CD14-positive monocyte (primary cell): ENCODE measurements at regions not wholly inside any gene's neighbourhood (a gene's known extent, or its start where the extent isn't known, plus 50 kb on each side); places are given as distances from the start of the nearest gene placed in this dataset.

Experiments used
- DNase-seq, 3 donors: peaks; one replicate each; pipeline ENCODE4 v3.0.0-alpha.2; 2011 to 2022
- H2AFZ ChIP-seq: 2 replicates; pipeline ENCODE4 v1.6.0; 2012; ENCODE audit warnings: mild to moderate bottlenecking, low read depth, low read length, inconsistent platforms; ENCODE audit not compliant: insufficient read depth, poor library complexity, severe bottlenecking
- H3K27ac ChIP-seq, 2 donors: 1 replicate in 1 of 2; 2 replicates in 1 of 2; pipeline ENCODE4 v1.5.1; 2012 to 2013; ENCODE audit warnings: low read length in 2 of 2, control low read depth in 1 of 2, inconsistent platforms in 1 of 2, low read depth in 1 of 2, mild to moderate bottlenecking in 1 of 2
- H3K27me3 ChIP-seq, 2 donors: one replicate each; pipeline versions ENCODE4 v1.6.0 to v1.6.1; 2011 to 2013; ENCODE audit warnings: low read length in 2 of 2; ENCODE audit not compliant: control insufficient read depth in 2 of 2, insufficient read depth in 2 of 2
- H3K36me3 ChIP-seq, 2 donors: replicated peaks in 1 of 2; 1 replicate in 1 of 2; 2 replicates in 1 of 2; pipeline versions ENCODE4 v1.5.1 to v1.6.1; 2012 to 2013; ENCODE audit warnings: low read length in 2 of 2, control low read depth in 1 of 2, inconsistent platforms in 1 of 2, mild to moderate bottlenecking in 1 of 2; ENCODE audit not compliant: insufficient read depth in 2 of 2, control insufficient read depth in 1 of 2
- H3K4me1 ChIP-seq, 2 donors: 1 replicate in 1 of 2; 2 replicates in 1 of 2; pipeline versions ENCODE4 v1.5.1 to v1.6.1; 2012 to 2013; ENCODE audit warnings: low read length in 2 of 2, control low read depth in 1 of 2, inconsistent platforms in 1 of 2, mild to moderate bottlenecking in 1 of 2, moderate library complexity in 1 of 2; ENCODE audit not compliant: insufficient read depth in 2 of 2, control insufficient read depth in 1 of 2
- H3K4me2 ChIP-seq: replicated peaks from 2 replicates; pipeline ENCODE3; 2012; ENCODE audit warnings: low read length, moderate library complexity, mild to moderate bottlenecking; ENCODE audit not compliant: poor library complexity, severe bottlenecking; ENCODE audit errors: extremely low read depth
- H3K4me3 ChIP-seq, 3 experiments: fragments of 200-600 bp in 1 of 3; sonication (generic) in 1 of 3; replicated peaks in 1 of 3; 1 replicate in 2 of 3; 2 replicates in 1 of 3; pipeline ENCODE4 v1.5.1; 2011 to 2013; ENCODE audit warnings: low read length in 3 of 3, mild to moderate bottlenecking in 3 of 3, control low read depth in 2 of 3, low read depth in 2 of 3, inconsistent platforms in 1 of 3, moderate library complexity in 1 of 3
- H3K79me2 ChIP-seq: 2 replicates; pipeline ENCODE4 v1.6.0; 2012; ENCODE audit warnings: mild to moderate bottlenecking, control low read depth, inconsistent platforms, low read length, moderate library complexity; ENCODE audit not compliant: insufficient read depth
- H3K9ac ChIP-seq: 2 replicates; pipeline ENCODE4 v1.6.0; 2017; ENCODE audit warnings: low read length, mild to moderate bottlenecking; ENCODE audit not compliant: insufficient read depth, poor library complexity, severe bottlenecking
- H3K9me3 ChIP-seq, 2 donors: replicated peaks in 1 of 2; 1 replicate in 1 of 2; 2 replicates in 1 of 2; pipeline versions ENCODE4 v1.5.1 to v1.6.1; 2012 to 2013; ENCODE audit warnings: low read length in 2 of 2, control low read depth in 1 of 2; ENCODE audit not compliant: control insufficient read depth in 1 of 2, insufficient read depth in 1 of 2
- H4K20me1 ChIP-seq: 2 replicates; pipeline ENCODE4 v1.6.0; 2012; ENCODE audit warnings: mild to moderate bottlenecking, low read length, control low read depth, moderate library complexity; ENCODE audit not compliant: insufficient read depth
- H3K27ac Mint-ChIP-seq, 7 donors: one replicate each; pipeline ENCODE4 v1.8.0; 2020; ENCODE audit warnings: mild to moderate bottlenecking in 7 of 7, mixed read lengths in 7 of 7, moderate library complexity in 6 of 7, inconsistent platforms in 2 of 7
- H3K27me3 Mint-ChIP-seq, 3 donors: one replicate each; pipeline ENCODE4 v1.8.0; 2021 to 2022; ENCODE audit warnings: low read depth in 3 of 3, mild to moderate bottlenecking in 3 of 3, mixed read lengths in 3 of 3, moderate library complexity in 3 of 3, inconsistent platforms in 1 of 3
- H3K36me3 Mint-ChIP-seq, 2 donors: one replicate each; pipeline ENCODE4 v1.8.0; 2020; ENCODE audit warnings: mixed read lengths in 2 of 2, inconsistent platforms in 1 of 2, mild to moderate bottlenecking in 1 of 2
- H3K4me1 Mint-ChIP-seq: one replicate; pipeline ENCODE4 v1.8.0; 2020; ENCODE audit warnings: mild to moderate bottlenecking, mixed read lengths
- H3K4me3 Mint-ChIP-seq, 2 donors: one replicate each; pipeline ENCODE4 v1.8.0; 2020; ENCODE audit warnings: mild to moderate bottlenecking in 2 of 2, mixed read lengths in 2 of 2, moderate library complexity in 1 of 2
- H3K9me3 Mint-ChIP-seq, 7 donors: one replicate each; pipeline ENCODE4 v1.8.0; 2020 to 2022; ENCODE audit warnings: mixed read lengths in 7 of 7, mild to moderate bottlenecking in 6 of 7, moderate library complexity in 6 of 7, inconsistent platforms in 2 of 7
- CTCF ChIP-seq: fragments of 200-600 bp; IDR thresholded peaks from one replicate; pipeline ENCODE4 v1.8.0; 2022; ENCODE audit warnings: antibody characterized with exemption, mild to moderate bottlenecking
- WGBS: methylation state at CpG from one replicate; pipeline ENCODE4 v1.1.5; 2013; ENCODE audit warnings: missing lambda C conversion rate; ENCODE audit not compliant: insufficient coverage; 5-methylcytosine and 5-hydroxymethylcytosine counted together
- intact Hi-C, 2 donors: fragments of 100-400 bp; cut with micrococcal nuclease; formaldehyde crosslinking; loops; one replicate each; pipeline versions ENCODE4 v1.15.0 to v1.15.1; 2023

GRCh38 chr16:60123392-60124023, 1389.4 kb upstream of the GOT2 start:
- intact Hi-C loops, result no loop called here
- peaks cover 4% of the 10 kb centered on the region for H3K4me1 Mint-ChIP-seq

GRCh38 chr16:60120586-60120985, 1386.5 kb upstream of the GOT2 start:
- no peaks in the 10 kb centered on the region for H3K27me3 ChIP-seq

More at GRCh38 chr16:60123392-60124023, 1389.4 kb upstream of the GOT2 start:
- no peak overlapping the region for H3K27ac Mint-ChIP-seq
- no peaks in the 10 kb centered on the region for H3K36me3 Mint-ChIP-seq
- peaks cover 0 to 10% (median 8%) of the 10 kb centered on the region in 7 donors for H3K9me3 Mint-ChIP-seq
- H3K4me2 ChIP-seq, result no peak overlapping the region
- no peaks in the 10 kb centered on the region for H3K4me1 ChIP-seq
- WGBS, result no CpG with 5 or more reads among the region's 4 CpGs
- no peak overlapping the region for H2AFZ ChIP-seq
- H3K4me3 Mint-ChIP-seq, result no peak overlapping the region
- no peak for DNase-seq
- H3K27me3 Mint-ChIP-seq, result no peaks in the 10 kb centered on the region
- TF ChIP-seq CTCF, result no peak
- no peak overlapping the region for H3K27ac ChIP-seq
- H3K9me3 ChIP-seq, result no peaks in the 10 kb centered on the region
- no peak overlapping the region for H3K9ac ChIP-seq
- no peaks in the 10 kb centered on the region for H4K20me1 ChIP-seq
- H3K4me3 ChIP-seq, result no peak overlapping the region
- no peaks in the 10 kb centered on the region for H3K36me3 ChIP-seq
- no peaks in the 10 kb centered on the region for H3K79me2 ChIP-seq
- H3K27me3 ChIP-seq, result no peaks in the 10 kb centered on the region

More at GRCh38 chr16:60120586-60120985, 1386.5 kb upstream of the GOT2 start:
- Mint-ChIP-seq H3K4me3 (no peak overlapping the region), H3K27ac (no peak overlapping the region), H3K27me3 (no peaks in the 10 kb centered on the region), H3K36me3 (no peaks in the 10 kb centered on the region), H3K9me3 (peaks cover 0 to 10% (median 5%) of the 10 kb centered on the region in 7 donors), H3K4me1 (no peaks in the 10 kb centered on the region)
- H3K9ac ChIP-seq, result no peak overlapping the region
- no peak overlapping the region for H3K4me2 ChIP-seq
- no peak for DNase-seq
- no peaks in the 10 kb centered on the region for H3K9me3 ChIP-seq
- H2AFZ ChIP-seq, result no peak overlapping the region
- H3K27ac ChIP-seq, result no peak overlapping the region
- H3K4me1 ChIP-seq, result no peaks in the 10 kb centered on the region
- H3K4me3 ChIP-seq, result no peak overlapping the region
- no peaks in the 10 kb centered on the region for H3K36me3 ChIP-seq
- no peaks in the 10 kb centered on the region for H4K20me1 ChIP-seq
- 93% methylated on average over 12 of the region's 14 CpGs for WGBS
- no peak for TF ChIP-seq CTCF
- no peaks in the 10 kb centered on the region for H3K79me2 ChIP-seq
- intact Hi-C loops, result no loop called here
